IMR-90 (cell line): ENCODE measurements at regions not wholly inside any gene's neighbourhood (a gene's known extent, or its start where the extent isn't known, plus 50 kb on each side); places are given as distances from the start of the nearest gene placed in this dataset.

ENCODE experiments used
- ATAC-seq: fragments of 200-7000 bp; cut with Tn5 transposase; 2 replicates; pipeline ENCODE4 v1.9.1; 2020; ENCODE audit warnings: low read depth, mild to moderate bottlenecking, moderate library complexity
- BruUV-seq: library from RNA; stranded (reverse); fragments of 400-500 nt; replicated peaks from 2 replicates; lab custom pipeline; 2021; lab: Mats Ljungman, UMichigan
- CTCF ChIA-PET: fragments of 300-600 bp; formaldehyde crosslinking; extraction: SDS; loops from one replicate; lab custom pipeline; 2021; ENCODE audit warnings: antibody characterized with exemption; lab: Yijun Ruan, JAX
- POLR2A ChIA-PET: fragments of 300-600 bp; sonication (Branson Sonifier 250); formaldehyde crosslinking; loops from one replicate; lab custom pipeline; 2022; ENCODE audit warnings: antibody characterized with exemption; ENCODE audit not compliant: unreplicated experiment; lab: Charles Lee
- DNase-seq: peaks from one replicate; pipeline ENCODE4 v3.0.0; 2013
- H2AFZ ChIP-seq: replicated peaks from 2 replicates; pipeline ENCODE3; 2013; ENCODE audit warnings: low read length, mild to moderate bottlenecking; ENCODE audit not compliant: poor library complexity
- H2AK5ac ChIP-seq: 2 replicates; pipeline ENCODE4 v1.6.1; 2013; ENCODE audit warnings: low read depth, low read length, inconsistent platforms
- H2AK9ac ChIP-seq: replicated peaks from 2 replicates; pipeline ENCODE3; 2013; ENCODE audit warnings: mild to moderate bottlenecking, low read depth, low read length, moderate library complexity; ENCODE audit not compliant: poor library complexity
- H2BK120ac ChIP-seq: 2 replicates; pipeline ENCODE4 v1.6.1; 2013; ENCODE audit warnings: low read depth, low read length, inconsistent platforms
- H2BK15ac ChIP-seq: 3 replicates; pipeline ENCODE4 v1.6.1; 2013; ENCODE audit warnings: low read depth, low read length, inconsistent platforms
- H2BK20ac ChIP-seq: 2 replicates; pipeline ENCODE4 v1.6.1; 2013; ENCODE audit warnings: low read depth, mild to moderate bottlenecking, inconsistent platforms, low read length, moderate library complexity
- H2BK5ac ChIP-seq: 2 replicates; pipeline ENCODE4 v1.6.1; 2013; ENCODE audit warnings: mild to moderate bottlenecking, low read depth, low read length, inconsistent platforms; ENCODE audit not compliant: poor library complexity, severe bottlenecking
- H3K14ac ChIP-seq: replicated peaks from 2 replicates; pipeline ENCODE4 v1.6.1; 2013; ENCODE audit warnings: low read depth, low read length, inconsistent platforms
- H3K18ac ChIP-seq: 2 replicates; pipeline ENCODE4 v1.6.1; 2013; ENCODE audit warnings: low read depth, low read length, control low read depth
- H3K23ac ChIP-seq: 2 replicates; pipeline ENCODE4 v1.6.1; 2013; ENCODE audit warnings: low read depth, low read length, inconsistent platforms
- H3K27ac ChIP-seq: 2 replicates; pipeline ENCODE4 v1.5.1; 2013; ENCODE audit warnings: mild to moderate bottlenecking, control low read depth, low read length; ENCODE audit not compliant: insufficient read depth
- H3K27me3 ChIP-seq: 2 replicates; pipeline ENCODE4 v1.6.1; 2013; ENCODE audit warnings: low read length; ENCODE audit not compliant: control insufficient read depth, insufficient read depth
- H3K36me3 ChIP-seq: 2 replicates; pipeline ENCODE4 v1.6.1; 2013; ENCODE audit warnings: low read length, mixed read lengths; ENCODE audit not compliant: control insufficient read depth, insufficient read depth
- H3K4ac ChIP-seq: 2 replicates; pipeline ENCODE4 v1.6.1; 2013; ENCODE audit warnings: low read depth, low read length, inconsistent platforms
- H3K4me1 ChIP-seq: 2 replicates; pipeline ENCODE4 v1.6.1; 2013; ENCODE audit warnings: low read length, mixed read lengths; ENCODE audit not compliant: control insufficient read depth, insufficient read depth
- H3K4me2 ChIP-seq: 2 replicates; pipeline ENCODE4 v1.6.1; 2013; ENCODE audit warnings: low read depth, mild to moderate bottlenecking, control low read depth, low read length, moderate library complexity
- H3K4me3 ChIP-seq: 2 replicates; pipeline ENCODE4 v1.5.1; 2013; ENCODE audit warnings: low read depth, mild to moderate bottlenecking, control low read depth, low read length, moderate library complexity; ENCODE audit not compliant: insufficient read depth
- H3K56ac ChIP-seq: 2 replicates; pipeline ENCODE4 v1.6.1; 2013; ENCODE audit warnings: low read length, inconsistent platforms; ENCODE audit not compliant: insufficient read depth; ENCODE audit errors: extremely low read depth
- H3K79me1 ChIP-seq, 2 experiments: 2 replicates each; pipeline ENCODE4 v1.6.1; 2013; ENCODE audit warnings: low read length in 2 of 2, inconsistent platforms in 1 of 2, low read depth in 1 of 2
- H3K9ac ChIP-seq: 2 replicates; pipeline ENCODE4 v1.6.1; 2013; ENCODE audit warnings: low read depth, low read length, control low read depth
- H3K9me1 ChIP-seq: 2 replicates; pipeline ENCODE4 v1.6.1; 2013; ENCODE audit warnings: low read length, inconsistent platforms; ENCODE audit not compliant: insufficient read depth
- H3K9me3 ChIP-seq: 2 replicates; pipeline ENCODE4 v1.6.1; 2013; ENCODE audit warnings: low read length; ENCODE audit not compliant: control insufficient read depth, insufficient read depth
- H4K20me1 ChIP-seq: 2 replicates; pipeline ENCODE4 v1.6.1; 2013; ENCODE audit warnings: low read length, inconsistent platforms; ENCODE audit not compliant: insufficient read depth
- H4K5ac ChIP-seq: 2 replicates; pipeline ENCODE4 v1.6.1; 2013; ENCODE audit warnings: mild to moderate bottlenecking, low read depth, low read length, control low read depth
- H4K8ac ChIP-seq, 2 experiments: 2 replicates each; pipeline ENCODE4 v1.6.1; 2013; ENCODE audit warnings: low read depth in 2 of 2, low read length in 2 of 2, control low read depth in 1 of 2, inconsistent platforms in 1 of 2
- H4K91ac ChIP-seq: 2 replicates; pipeline ENCODE4 v1.6.1; 2013; ENCODE audit warnings: low read depth, low read length, inconsistent platforms; ENCODE audit not compliant: insufficient read depth
- BHLHE40 ChIP-seq: fragments of 150-350 bp; IDR thresholded peaks from 2 replicates; pipeline ENCODE4 v1.6.1; 2016; ENCODE audit warnings: mild to moderate bottlenecking, low read depth, low read length
- CEBPB ChIP-seq: IDR thresholded peaks from 2 replicates; pipeline ENCODE4 v1.6.1; 2012; ENCODE audit warnings: low read depth, low read length, improper control_type of control experiment
- CHD1 ChIP-seq: IDR thresholded peaks from 2 replicates; pipeline ENCODE4 v1.6.1; 2012; ENCODE audit warnings: low read depth, low read length, improper control_type of control experiment
- FOS ChIP-seq: fragments of 150-350 bp; IDR thresholded peaks from 2 replicates; pipeline ENCODE4 v1.6.1; 2016; ENCODE audit warnings: low read depth, low read length
- MAFK ChIP-seq: IDR thresholded peaks from 2 replicates; pipeline ENCODE4 v1.6.1; 2012; ENCODE audit warnings: low read depth, low read length, improper control_type of control experiment
- MAZ ChIP-seq: IDR thresholded peaks from 2 replicates; pipeline ENCODE4 v1.6.1; 2012; ENCODE audit warnings: low read depth, mild to moderate bottlenecking, low read length, improper control_type of control experiment, moderate library complexity, borderline replicate concordance
- MXI1 ChIP-seq: IDR thresholded peaks from 2 replicates; pipeline ENCODE4 v1.6.1; 2012; ENCODE audit warnings: low read depth, mild to moderate bottlenecking, low read length, moderate library complexity, borderline replicate concordance
- NFE2L2 ChIP-seq: fragments of 150-350 bp; IDR thresholded peaks from 2 replicates; pipeline ENCODE4 v1.6.1; 2016; ENCODE audit warnings: low read depth, mild to moderate bottlenecking, low read length
- POLR2A ChIP-seq: IDR thresholded peaks from 2 replicates; pipeline ENCODE4 v1.6.1; 2012; ENCODE audit warnings: mild to moderate bottlenecking, low read depth, low read length
- RAD21 ChIP-seq: IDR thresholded peaks from 2 replicates; pipeline ENCODE4 v1.6.1; 2012; ENCODE audit warnings: low read length, improper control_type of control experiment
- RCOR1 ChIP-seq: IDR thresholded peaks from 2 replicates; pipeline ENCODE4 v1.6.1; 2012; ENCODE audit warnings: mild to moderate bottlenecking, low read length, improper control_type of control experiment; ENCODE audit not compliant: insufficient replicate concordance
- RFX5 ChIP-seq: IDR thresholded peaks from 2 replicates; pipeline ENCODE4 v1.8.0; 2012; ENCODE audit warnings: low read depth, mild to moderate bottlenecking, low read length, moderate library complexity
- SMC3 ChIP-seq: fragments of 150-350 bp; IDR thresholded peaks from 2 replicates; pipeline ENCODE4 v1.6.1; 2016; ENCODE audit warnings: low read depth, mild to moderate bottlenecking, antibody characterized with exemption, low read length, moderate library complexity
- WGBS, 2 experiments: methylation state at CpG; one replicate each; pipeline versions ENCODE4 v1.1.5 to v1.1.7; 2013; ENCODE audit warnings: missing lambda C conversion rate in 2 of 2; ENCODE audit not compliant: insufficient read length in 1 of 2; ENCODE audit errors: extremely low coverage in 2 of 2; 5-methylcytosine and 5-hydroxymethylcytosine counted together
- dilution Hi-C: fragments of 300-500 bp; cut with HindIII; formaldehyde crosslinking; loops from one replicate; pipeline ENCODE4 v1.14.3; 2018; ENCODE audit warnings: low sequenced_read_pairs; ENCODE audit not compliant: unreplicated experiment
- in situ Hi-C: fragments of 300-500 bp; cut with MboI; formaldehyde crosslinking; loops from 3 replicates; pipeline ENCODE4 v1.14.3; 2019; ENCODE audit warnings: low sequenced_read_pairs, inconsistent platforms, mixed read lengths
- intact Hi-C: fragments of 100-400 bp; cut with micrococcal nuclease; formaldehyde crosslinking; loops from 2 replicates; pipeline ENCODE4 v1.10.0; 2022
- TF ChIP-seq, protein P1 (sequence below): conservative IDR thresholded peaks from 2 replicates; pipeline ENCODE4 v1.5.1; 2012; ENCODE audit warnings: mild to moderate bottlenecking, low read depth, low read length, improper control_type of control experiment
- TF ChIP-seq, protein P2 (sequence below): fragments of 150-350 bp; IDR thresholded peaks from 2 replicates; pipeline ENCODE4 v1.6.1; 2017; ENCODE audit warnings: mild to moderate bottlenecking, antibody characterized with exemption, low read length, low read depth
- TF ChIP-seq, protein P3 (sequence below): fragments of 150-350 bp; IDR thresholded peaks from 2 replicates; pipeline ENCODE4 v1.6.1; 2016; ENCODE audit warnings: low read depth, mild to moderate bottlenecking, low read length, moderate library complexity, borderline replicate concordance

DNA sequence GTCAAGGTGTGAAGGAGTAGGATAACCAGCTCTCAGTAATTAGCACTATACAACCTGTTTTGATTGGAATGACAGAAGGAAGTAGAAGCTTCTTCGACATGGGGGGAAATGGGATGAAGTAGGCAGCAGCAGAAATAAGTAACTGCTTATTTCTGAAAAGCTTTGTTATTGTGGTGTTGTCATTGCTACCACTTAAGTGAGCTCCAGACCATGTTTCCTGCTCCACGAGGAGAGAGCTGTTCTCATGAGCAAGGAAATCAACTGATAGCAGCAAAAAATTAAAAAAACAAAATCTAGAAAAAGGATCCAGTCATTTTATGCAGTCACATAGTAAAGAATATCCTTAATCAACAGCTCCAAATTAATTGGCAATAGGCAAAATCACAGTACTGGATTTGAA, 106.1 kb upstream of the TLL1 start:
- Histone ChIP-seq H3K9me3 (no peaks in the 10 kb centered on the region), H2AFZ (no peak overlapping the region), H2BK15ac (no peak overlapping the region), H4K5ac (no peak overlapping the region), H3K4ac (no peak overlapping the region), H3K79me1 (no peaks in the 10 kb centered on the region), H3K4me2 (no peak overlapping the region), H3K9ac (no peak overlapping the region), H2BK20ac (no peak overlapping the region), H3K56ac (no peak overlapping the region), H2AK5ac (no peak overlapping the region), H4K8ac (no peak overlapping the region), H4K91ac (no peak overlapping the region), H3K4me1 (no peaks in the 10 kb centered on the region), H3K14ac (no peak overlapping the region), H4K20me1 (no peaks in the 10 kb centered on the region), H3K4me3 (no peak overlapping the region), H2BK5ac (no peak overlapping the region), H3K27me3 (no peaks in the 10 kb centered on the region), H3K9me1 (no peaks in the 10 kb centered on the region), H3K18ac (no peak overlapping the region), H2BK120ac (no peak overlapping the region), H2AK9ac (no peak overlapping the region), H3K36me3 (no peaks in the 10 kb centered on the region), H3K27ac (no peak overlapping the region), H3K23ac (no peak overlapping the region)
- BruUV-seq = no TSS peak
- dilution Hi-C loops (no loop called here), intact Hi-C loops (no loop called here), in situ Hi-C loops (no loop called here)
- ATAC-seq = no peak
- ChIA-PET CTCF (interaction anchor here (0.6 kb wide), 1 partner anchor 170 kb away, joined by 3 read pairs; no protein-coding TSS in a partner anchor), POLR2A (no interaction called here)
- no CpG with 5 or more reads among the region's 2 CpGs for WGBS, 2 experiments
- no peak for TF ChIP-seq CHD1
- no peak for TF ChIP-seq MAZ
- TF ChIP-seq RAD21 = no peak
- TF ChIP-seq MXI1 = no peak
- no peak for TF ChIP-seq RCOR1
- TF ChIP-seq BHLHE40 = no peak
- TF ChIP-seq CEBPB = no peak
- no peak for TF ChIP-seq RFX5
- TF ChIP-seq FOS = no peak
- TF ChIP-seq MAFK = no peak
- no peak for TF ChIP-seq POLR2A
- TF ChIP-seq, protein P1, sequence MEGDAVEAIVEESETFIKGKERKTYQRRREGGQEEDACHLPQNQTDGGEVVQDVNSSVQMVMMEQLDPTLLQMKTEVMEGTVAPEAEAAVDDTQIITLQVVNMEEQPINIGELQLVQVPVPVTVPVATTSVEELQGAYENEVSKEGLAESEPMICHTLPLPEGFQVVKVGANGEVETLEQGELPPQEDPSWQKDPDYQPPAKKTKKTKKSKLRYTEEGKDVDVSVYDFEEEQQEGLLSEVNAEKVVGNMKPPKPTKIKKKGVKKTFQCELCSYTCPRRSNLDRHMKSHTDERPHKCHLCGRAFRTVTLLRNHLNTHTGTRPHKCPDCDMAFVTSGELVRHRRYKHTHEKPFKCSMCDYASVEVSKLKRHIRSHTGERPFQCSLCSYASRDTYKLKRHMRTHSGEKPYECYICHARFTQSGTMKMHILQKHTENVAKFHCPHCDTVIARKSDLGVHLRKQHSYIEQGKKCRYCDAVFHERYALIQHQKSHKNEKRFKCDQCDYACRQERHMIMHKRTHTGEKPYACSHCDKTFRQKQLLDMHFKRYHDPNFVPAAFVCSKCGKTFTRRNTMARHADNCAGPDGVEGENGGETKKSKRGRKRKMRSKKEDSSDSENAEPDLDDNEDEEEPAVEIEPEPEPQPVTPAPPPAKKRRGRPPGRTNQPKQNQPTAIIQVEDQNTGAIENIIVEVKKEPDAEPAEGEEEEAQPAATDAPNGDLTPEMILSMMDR = no peak
- no peak for TF ChIP-seq NFE2L2
- TF ChIP-seq, protein P2, sequence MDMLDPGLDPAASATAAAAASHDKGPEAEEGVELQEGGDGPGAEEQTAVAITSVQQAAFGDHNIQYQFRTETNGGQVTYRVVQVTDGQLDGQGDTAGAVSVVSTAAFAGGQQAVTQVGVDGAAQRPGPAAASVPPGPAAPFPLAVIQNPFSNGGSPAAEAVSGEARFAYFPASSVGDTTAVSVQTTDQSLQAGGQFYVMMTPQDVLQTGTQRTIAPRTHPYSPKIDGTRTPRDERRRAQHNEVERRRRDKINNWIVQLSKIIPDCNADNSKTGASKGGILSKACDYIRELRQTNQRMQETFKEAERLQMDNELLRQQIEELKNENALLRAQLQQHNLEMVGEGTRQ = no peak
- no peak for TF ChIP-seq SMC3
- TF ChIP-seq, protein P3, sequence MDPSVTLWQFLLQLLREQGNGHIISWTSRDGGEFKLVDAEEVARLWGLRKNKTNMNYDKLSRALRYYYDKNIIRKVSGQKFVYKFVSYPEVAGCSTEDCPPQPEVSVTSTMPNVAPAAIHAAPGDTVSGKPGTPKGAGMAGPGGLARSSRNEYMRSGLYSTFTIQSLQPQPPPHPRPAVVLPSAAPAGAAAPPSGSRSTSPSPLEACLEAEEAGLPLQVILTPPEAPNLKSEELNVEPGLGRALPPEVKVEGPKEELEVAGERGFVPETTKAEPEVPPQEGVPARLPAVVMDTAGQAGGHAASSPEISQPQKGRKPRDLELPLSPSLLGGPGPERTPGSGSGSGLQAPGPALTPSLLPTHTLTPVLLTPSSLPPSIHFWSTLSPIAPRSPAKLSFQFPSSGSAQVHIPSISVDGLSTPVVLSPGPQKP = no peak
- DNase-seq = no peak
